ENCODE measurements at regions not wholly inside any gene's neighbourhood (a gene's known extent, or its start where the extent isn't known, plus 50 kb on each side); places are given as distances from the start of the nearest gene placed in this dataset.

DNA sequence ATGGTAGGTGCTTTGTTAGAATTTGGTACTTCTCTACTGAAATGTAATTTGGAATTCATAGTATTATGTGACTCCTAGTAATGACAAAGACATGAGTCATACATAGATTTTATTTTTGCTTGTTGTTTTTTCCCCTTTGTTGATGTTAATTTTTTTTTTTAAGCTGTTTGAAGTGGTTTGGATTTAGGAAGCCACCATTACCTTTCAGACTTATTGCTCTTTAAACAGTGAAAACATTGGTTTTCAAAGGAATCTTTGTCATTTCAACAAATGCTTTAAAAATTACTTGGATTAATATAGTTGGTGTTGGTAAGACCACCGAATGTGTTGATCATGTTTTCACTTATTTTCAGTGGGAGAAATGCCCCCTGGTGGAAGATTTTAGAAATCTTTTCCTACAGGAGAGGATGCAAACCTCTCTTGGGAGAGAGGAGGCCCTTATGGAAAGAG lies 170.1 kb upstream of the PITX1 start:
- no peak for DNase-seq

DNA sequence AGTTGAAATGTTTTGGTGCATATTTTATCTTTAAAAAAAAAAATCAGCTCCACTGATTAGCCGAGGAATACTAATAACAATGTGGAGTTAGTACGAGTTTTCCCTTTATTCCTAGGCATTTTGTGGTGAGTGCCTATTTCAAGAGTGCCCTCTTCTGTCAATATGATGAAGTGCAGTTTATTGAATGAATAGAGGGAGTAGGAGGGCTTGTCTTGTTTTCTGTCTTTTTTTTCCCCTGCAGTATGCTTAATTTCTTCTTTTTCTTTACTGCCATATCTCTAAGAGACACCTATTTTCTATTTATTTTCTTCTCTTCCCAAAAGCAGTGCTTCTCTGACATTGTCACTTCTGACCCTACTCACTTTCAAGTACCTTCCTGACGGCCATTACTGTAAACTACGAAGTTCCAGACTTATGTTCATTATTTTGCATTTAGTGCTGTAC lies 169.6 kb upstream of the PITX1 start:
- no peak for DNase-seq

DNA sequence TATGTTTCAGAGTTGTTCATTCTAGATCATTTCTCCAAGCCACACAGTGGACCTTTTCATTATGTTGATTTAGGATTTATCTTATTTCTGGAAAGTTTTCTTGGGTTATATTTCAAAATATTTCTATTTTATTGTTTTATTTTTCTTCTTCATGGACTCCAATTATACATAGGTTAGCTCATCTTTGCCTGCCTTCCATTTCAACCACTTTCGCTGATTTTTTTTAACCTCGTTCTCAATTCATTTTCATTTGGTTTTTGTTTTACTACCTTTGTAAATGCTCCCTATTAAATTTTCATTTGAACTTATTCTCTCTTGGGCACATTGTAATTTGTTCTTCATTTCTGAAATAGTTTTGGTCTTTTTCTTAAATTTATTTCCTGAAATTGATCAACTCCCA lies 169.0 kb upstream of the PITX1 start:
- DNase-seq = no peak

DNA sequence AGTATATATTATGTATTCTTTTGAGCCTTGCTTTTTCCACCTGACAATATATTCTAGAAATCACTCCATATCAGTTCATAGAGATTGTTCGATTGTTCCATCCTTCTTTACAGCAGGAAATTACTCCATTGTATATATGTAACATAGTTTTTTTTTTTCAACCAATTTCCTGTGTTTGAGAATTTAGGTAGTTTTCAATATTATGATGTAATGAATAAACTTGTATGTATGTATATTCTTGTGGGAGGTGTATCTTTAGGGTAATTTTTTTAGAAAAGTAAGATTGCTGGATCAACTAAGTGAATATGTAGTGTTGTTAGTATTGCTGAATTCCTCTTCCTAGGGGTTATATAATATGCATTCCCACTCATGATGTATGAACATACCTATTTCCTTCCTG lies 165.9 kb upstream of the PITX1 start:
- DNase-seq = no peak

DNA sequence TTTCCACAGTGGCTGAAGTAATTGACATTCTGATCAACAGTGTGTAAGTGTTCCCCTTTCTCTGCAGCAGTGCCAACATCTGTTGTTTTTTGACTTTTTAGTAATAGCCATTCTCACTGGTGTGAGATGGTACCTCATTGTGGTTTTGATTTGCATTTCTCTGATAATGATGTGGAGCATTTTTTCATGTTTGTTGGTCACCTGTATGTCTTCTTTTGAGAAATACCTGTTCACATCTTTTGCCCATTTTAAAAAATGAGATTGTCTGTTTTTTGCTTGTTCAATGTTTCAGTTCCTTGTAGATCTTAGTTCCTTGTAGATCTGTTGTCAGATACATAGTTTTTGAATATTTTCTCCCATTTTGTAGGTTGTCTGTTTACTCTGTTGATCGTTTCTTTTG lies 162.5 kb upstream of the PITX1 start:
- no peak for DNase-seq

DNA sequence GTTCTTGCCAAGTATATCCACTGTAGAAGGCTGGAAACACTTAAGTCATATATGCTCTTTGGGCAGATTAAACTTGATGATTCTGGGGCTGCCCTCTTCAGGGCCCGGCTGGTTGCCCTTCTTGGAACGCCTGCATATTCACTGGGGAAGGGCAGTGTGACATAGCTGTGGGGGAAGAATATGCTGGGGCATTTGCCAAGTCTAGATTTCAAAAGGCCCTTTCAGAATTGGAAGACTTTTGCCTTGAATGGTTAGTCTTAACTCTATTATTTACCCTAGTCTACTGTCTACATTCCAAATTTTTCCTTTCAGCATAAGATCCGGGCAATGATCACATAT lies 161.2 kb upstream of the PITX1 start:
- DNase-seq = no peak

DNA sequence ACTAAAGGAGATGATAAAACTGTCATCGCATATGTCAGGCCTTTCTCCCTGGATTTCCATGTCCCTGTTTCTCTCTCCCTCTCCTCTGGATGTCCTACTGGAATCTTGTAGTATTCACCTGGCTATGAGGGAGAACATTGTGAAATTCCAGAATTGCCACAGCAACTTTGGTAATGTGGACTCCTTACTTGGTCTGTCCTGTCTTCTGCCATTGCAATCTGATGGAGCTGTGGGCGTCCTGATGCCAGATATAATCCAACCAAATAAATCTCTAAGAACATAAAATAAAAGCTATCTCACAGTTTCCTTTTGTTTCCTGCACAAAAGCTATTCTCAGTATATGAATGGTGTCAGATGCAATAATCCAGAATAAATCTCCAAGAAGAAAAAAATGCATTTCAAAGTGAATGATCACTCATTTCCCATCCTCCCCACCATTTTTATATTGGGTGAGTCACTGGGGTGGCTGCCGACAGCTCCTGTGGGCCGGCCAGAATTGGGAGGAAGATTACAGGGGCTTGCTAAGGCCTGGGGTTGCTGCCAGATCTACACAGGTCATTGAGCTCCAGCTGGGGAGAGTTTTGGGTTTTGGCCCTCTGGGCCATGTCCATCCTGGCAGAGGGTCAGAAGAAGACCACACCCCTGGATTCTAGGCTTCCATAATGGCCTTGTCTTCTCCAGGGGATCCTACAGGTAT lies 160.7 kb upstream of the PITX1 start:
- DNase-seq = peak; percentile 39

DNA sequence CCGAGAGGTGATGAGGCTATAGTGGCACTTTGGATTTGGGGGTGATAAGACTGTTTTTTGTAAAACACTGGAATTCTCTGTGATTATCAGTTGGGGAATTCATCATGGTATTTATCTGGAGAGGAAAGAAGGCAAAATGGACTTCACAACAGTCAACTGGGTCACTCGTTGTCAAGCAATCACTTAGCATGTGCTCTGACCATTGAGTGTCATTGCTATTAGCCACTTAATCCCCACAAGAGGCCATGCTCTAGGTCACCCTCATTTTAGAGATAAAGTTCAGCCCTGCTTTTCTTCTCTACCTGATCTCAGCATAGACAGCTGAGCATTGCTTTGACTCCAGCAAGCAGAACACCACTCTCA lies 160.1 kb upstream of the PITX1 start:
- no peak for DNase-seq

DNA sequence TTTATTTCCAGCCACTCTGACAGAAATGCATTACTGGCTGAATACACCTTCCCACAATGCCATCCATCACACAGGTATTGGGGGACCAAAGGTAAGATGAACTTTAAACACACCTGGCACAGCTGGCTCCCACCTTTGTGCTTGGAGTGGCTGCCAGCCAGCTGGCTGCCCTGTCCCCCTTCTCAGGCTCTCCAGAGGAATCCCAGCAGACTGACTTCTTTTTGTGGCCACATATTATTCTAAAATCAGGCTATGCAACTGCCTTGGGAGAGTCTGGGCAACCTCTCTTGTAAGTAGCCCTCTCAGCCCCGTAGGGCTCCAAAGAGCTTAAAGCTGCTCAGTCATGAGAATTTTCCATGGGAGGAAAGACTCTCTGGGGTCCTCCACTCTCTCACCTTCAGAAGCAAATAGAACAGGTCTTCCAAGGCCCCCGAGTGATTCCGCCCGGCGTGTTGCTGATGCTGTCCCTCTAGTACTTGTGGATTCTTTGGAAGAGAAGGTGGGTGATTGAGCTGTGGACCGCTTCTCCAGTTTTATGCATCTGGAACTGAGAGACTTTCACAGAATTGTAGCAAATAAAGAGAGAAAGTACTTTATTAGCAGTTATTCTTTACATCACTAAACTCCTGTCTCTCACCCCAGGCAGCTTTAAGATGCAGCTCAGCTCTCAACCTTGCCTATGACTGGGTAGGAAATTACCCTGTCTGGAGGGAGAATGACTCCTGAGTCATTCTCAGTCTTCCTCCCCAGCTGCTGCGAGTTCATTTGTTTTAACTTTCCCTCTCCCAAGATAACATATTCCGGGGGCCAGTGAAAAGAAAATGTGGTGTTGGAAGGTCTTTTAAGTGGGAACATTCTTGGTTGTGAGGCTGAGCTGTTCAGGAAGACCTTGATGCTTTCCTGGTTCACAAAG lies 159.4 kb upstream of the PITX1 start:
- DNase-seq = no peak

DNA sequence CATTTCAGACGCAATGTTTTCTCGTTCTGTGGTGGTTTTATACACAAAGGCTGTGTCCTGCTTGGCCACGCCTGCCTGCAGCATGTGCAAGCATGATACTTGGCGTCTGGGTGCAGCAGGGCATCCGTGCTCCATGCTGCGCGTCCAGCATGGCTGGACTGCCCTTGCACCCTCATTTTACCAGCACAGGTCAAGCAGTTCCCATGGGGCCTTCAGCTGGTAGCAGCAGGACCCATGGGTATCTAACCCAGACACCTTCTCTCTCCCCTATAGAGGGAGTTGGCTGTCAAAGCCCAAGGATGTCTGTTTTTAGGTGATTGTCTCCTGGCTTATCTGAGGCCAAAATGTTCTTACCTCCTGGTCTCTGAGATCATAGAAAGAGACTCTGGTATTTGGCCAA lies 158.3 kb upstream of the PITX1 start:
- DNase-seq = no peak

DNA sequence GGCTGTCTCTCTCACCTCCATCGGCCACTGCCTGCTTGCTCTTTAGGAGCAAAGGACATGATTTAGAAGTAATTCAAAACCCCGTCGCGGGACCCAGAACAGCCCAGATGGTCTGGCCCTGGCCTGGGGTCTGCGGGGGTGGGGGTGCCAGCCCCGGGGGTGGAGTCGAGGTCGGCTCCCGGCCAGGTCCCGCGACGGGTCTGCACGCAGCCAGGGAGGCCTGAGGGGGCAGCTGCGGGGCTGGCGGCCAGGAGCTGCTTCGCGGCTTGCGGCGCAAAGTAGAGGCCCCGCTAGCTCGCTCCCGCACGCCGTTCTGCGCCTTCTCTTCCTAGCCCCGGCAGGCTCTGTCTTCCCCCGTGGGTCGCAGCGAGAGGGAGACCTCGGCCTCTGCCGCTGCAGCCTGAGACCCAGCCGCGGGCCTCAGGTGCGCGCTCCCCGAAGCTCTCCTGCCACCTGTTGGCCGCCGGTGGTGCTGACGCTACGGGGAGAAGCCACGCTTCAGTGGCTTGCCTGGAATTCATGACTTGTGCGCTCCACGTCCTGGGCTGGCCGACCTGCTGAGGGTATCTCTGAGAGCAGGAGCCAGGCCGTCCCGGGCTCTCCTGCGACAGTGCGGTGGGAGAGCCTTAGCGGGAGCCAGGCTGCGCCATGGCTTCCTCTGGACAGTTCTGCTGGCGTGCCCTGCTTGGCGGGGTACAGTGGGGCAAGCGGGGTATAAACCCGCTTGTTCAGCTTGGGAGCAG lies 157.2 kb upstream of the PITX1 start:
- peak; percentile 29 for DNase-seq

DNA sequence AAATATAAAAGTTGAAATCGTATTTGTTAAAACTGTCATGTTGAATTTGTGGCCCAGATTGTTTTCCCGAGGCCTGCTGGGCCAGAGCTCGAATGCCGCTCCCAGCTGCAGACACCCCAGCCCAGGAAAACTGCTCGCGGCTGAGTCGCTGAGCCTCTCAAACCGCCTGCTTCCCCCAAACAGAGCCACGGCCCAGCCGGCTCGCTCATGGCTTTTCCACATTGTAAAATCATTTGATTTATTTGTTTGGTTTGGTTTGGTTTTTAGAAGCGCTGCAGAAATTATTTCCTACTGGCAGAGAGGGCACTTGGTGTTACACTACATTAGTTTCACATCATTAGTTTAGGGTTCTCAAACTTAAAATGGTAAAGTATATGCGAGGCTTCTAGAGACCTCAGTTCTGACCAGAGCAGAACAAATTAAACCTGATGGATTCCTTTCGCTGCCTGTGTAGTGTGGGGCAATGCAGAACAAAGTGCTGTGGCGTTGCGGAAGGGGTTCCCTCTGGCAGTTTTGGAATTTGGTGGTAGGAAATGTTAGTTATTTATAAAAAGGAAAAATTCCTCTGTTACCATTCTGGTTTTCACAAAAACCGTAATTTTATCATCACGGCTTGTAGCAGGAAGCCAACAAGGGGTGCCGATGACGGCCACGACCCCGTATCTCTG lies 156.5 kb upstream of the PITX1 start:
- no peak for DNase-seq

DNA sequence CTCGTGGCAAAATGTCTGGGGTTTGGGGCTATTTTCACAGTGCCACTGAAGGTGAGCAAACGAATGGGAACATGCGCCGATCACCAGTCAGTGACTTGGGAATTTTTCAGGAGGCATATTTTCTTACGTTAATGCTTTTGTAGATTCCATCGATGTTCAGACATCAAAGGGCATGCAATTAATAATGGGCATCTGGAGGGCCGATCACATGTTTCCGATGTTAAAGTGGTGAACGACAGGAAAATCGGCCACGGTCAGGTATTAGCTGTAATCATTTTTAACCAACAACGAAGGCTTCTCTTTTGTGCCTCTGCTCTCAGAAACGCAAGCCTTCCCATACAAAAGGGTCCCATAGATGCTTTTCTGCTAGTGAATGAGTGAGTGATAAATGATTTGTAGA lies 155.0 kb upstream of the PITX1 start:
- no peak for DNase-seq

DNA sequence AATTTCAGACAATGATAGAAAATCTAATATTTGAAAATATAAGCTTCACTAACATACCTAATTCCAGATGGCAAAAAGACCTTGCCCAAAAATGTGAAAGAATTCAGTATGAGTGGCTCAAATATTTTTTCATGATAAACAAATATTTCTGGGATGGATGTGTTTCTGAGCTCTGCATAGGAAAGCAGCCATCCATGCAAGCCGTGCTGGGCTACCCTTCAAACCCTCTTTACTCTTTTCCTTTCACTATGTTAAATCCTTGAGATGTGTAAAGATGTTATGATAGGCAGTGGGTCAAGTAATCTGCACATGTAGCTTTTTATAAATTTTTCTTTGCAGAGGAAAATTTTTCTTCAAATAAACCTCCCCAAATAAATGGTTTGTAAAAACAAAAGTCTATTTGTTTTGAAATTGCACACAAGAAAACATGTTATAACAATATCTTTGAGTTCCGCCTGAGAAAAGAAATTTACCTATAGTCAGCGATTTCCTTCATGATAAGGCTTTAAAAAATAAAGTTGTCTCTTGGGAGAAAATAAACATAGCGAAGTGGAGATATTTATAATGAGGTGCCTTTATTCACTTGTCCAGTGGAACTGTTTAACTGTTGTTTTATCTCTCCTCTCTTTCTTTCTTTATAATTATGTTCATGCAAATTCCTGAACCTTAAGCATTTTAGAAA lies 154.3 kb upstream of the PITX1 start:
- no peak for DNase-seq

DNA sequence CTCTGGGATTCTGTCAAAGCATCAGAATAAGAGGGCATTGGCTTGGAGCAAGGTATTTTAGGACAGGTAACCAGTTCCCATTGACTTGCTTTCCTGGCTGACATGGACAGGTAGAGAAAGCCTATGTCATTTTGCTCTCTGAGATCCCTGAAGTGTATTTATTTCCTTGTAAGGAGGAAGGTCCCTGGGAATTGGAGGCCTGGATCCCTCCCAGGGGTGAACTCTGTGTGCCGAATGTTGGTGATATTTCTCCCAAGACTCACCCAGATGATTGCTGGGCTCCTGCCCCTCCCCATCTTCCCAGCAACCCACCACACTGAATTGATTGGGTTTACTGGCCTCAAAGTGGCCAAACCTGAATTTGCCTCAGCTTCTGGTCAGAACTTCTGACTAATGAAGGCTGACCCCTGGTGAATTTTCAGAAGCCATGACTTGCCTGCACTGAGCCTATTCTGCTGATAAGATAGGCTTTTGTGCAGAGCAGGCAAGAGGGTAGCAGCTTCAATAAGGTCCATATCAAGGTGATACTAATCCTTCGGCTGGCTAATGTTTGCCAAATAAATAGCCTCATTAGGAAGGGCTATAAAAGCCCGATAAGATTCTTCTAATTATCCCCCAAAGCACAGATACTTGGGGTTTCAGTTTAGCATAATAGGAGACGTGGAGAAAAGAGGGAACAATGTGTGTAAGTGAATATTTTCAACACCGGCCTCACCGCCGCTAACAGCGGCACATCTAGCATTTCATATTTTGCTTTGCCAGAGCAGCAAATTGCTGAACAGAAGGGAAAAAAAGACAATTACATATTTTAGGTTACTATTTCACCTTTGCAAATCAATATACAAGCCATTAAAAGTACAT lies 152.9 kb upstream of the PITX1 start:
- DNase-seq = no peak

DNA sequence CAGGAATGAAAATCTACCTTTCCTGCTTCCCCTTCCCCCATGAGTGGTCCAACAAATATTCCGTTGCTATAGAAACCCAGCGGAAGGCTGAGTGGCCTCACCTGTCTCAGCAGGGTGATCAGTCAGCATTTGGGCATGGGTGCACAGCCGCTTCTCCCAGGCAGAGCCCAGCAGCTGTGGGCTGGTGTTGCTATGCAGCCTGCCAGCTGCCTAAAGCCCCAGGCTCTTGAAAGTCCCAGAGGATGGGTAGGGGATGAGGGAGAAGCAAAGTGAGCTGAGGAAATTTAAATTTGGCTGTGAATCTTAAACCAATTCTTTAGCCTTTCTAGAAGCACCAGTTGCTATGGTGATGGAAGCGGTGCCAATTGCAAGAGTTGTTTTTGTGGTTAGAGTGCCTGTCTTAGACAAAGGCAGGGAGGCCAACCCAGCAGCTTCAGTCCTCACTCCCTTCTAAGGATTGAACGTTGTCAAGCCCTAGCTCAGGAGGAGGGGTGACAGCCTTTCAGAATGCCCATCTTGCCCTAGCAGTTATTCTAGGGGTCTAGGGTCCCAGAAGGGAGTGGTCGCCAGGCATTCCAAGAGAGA lies 151.5 kb upstream of the PITX1 start:
- peak; percentile 17 for DNase-seq

DNA sequence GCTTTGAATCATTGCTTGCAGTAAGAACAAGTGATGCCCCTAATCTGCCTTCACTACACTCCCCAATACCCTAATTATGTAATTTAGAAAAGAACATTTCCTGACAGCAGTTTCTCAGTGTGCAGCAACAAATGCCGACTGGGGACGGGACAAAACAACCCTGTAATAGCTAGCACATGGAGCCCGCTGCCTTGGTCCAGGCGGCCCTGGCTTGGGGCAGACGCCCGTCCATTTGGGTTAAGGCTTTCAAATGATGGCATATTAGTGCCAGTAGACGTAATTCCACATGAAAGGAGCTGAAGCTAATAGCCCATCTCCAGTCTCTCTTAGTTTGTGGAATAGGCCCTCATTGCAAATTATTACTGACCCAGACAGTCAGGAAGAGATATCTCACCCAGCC lies 150.6 kb upstream of the PITX1 start:
- DNase-seq = no peak

DNA sequence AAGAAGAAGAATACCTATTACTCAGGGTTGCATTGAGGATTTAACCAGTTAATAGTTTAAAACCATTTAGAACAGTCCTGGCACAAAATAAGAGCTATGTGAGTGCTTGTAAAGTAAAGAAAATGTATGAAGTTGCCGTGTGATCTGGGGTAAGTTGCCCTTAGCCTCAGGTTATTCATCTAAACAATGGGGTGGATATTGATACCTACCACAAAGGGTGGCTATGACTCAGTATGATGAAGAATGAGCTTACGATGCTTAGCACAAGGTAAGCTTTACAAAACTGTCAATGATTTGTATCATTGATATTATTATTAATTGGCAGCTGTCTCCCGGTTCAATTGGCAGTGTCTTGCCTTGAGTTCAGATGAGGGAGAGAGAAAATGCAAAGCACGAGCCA lies 149.4 kb upstream of the PITX1 start:
- no peak for DNase-seq

DNA sequence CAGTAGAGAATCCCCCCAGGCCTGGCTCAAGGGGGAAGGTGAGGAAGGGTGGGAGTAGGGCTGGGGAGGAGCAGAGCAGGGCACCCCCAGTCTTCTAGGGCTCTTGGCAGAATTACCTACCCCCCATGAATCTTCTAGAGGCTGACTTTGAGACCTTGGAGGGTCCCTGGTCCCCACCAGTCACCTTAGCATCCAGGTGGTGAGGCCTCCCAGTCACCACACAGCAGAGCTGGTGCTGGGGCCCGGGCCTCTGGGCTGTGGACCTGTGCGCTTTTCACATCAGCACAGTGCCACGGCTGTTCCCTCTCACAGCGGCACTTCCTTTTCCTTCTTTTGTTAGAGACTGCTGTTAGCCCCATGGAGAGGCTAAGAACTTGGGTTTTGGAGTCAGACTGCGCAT lies 148.6 kb upstream of the PITX1 start:
- DNase-seq = no peak

DNA sequence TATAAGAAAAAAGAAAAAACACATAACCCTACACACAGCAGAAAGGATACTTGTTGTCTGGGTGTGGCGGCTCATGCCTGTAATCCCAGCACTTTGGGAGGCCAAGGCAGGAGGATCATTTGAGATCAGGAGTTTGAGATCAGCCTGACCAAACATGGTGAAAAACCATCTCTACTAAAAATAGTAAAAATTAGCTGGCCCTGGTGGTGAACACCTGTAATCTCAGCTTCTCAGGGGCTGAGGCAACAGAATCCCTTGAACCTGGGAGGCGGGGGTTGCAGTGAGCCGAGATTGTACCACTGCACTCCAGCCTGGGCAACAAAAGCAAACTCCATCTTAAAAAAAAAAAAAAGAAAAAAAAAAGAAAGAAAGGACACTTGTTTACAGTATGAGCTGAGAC lies 147.6 kb upstream of the PITX1 start:
- no peak for DNase-seq

Data from skin of body (tissue), 1 donor.